SH-SY5Y (cell line): ENCODE measurements at regions not wholly inside any gene's neighbourhood (a gene's known extent, or its start where the extent isn't known, plus 50 kb on each side); places are given as distances from the start of the nearest gene placed in this dataset.

Source experiments
- GATA2 ChIP-seq: IDR thresholded peaks from 2 replicates; pipeline ENCODE4 v1.6.1; 2011; ENCODE audit warnings: mild to moderate bottlenecking, low read depth, low read length
- GATA3 ChIP-seq: IDR thresholded peaks from 2 replicates; pipeline ENCODE4 v1.6.1; 2011; ENCODE audit warnings: low read depth, mild to moderate bottlenecking, low read length, moderate library complexity

DNA sequence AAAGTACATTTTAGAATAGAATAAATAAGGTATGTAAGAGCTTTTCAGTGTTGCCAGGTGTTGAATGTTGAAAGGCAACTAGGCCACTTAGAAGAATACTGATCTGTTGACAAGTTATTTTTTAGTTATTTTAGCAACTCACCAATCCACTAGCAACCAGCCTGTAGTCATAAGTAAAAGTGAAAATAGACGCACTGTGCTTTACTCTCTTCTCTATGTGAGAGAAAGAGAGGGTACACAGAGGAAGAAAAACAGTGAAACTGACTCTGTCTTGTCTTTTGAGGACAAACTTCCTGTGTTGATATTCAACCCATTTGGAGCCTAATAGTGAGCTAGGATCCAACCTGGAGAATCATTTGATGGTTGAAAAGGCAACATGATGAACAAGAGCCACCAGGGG is 327.1 kb upstream of the GOLIM4 start:
- TF ChIP-seq GATA2 (no peak), GATA3 (no peak)
